ENCODE measurements at regions not wholly inside any gene's neighbourhood (a gene's known extent, or its start where the extent isn't known, plus 50 kb on each side); places are given as distances from the start of the nearest gene placed in this dataset.
A peak's percentile ranks its signal among the peaks of the same experiment; 100 is the strongest.
"Not testable (repeated sequence)": the region's sequence is repeated elsewhere in the genome, so short reads cannot be mapped to it uniquely, and the experiment has no call there.

DNA sequence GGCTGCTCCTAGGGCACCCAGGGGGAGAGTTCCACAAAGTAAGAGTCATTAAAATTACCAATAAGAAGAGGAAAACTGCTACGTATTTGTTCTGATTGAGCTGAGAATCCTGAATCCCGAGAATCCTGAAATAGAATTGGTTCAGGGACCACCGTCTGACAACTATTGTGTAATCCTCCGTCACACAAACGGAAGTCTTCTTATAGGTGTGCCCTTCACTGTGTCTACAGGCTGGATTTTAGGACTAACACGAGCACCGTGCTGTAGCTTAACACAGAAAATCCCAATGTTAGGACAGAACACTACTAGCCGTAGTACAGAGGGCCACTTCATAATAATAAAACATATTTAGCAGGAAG, 50.6 kb upstream of the RNF182 start:
- no peak for DNase-seq (ENCODE audit: low read depth, low spot score)

GRCh38 chr6:13873288-13874190, 51.2 kb upstream of the RNF182 start:
- DNase-seq (ENCODE audit: low read depth, low spot score), result peak; percentile 52

GRCh38 chr6:13872681-13873080, 52.1 kb upstream of the RNF182 start:
- no peak for DNase-seq (ENCODE audit: low read depth, low spot score)

- not testable (repeated sequence) for DNase-seq (ENCODE audit: low read depth, low spot score)
Measured at GRCh38 chr6:13872006-13872405, 52.7 kb upstream of the RNF182 start.

- no peak for DNase-seq (ENCODE audit: low read depth, low spot score)
Measured at GRCh38 chr6:13870214-13870830, 54.4 kb upstream of the RNF182 start.

GRCh38 chr6:13868236-13868635, 53.9 kb upstream of the MCUR1 start:
- no peak for DNase-seq (ENCODE audit: low read depth, low spot score)

DNA sequence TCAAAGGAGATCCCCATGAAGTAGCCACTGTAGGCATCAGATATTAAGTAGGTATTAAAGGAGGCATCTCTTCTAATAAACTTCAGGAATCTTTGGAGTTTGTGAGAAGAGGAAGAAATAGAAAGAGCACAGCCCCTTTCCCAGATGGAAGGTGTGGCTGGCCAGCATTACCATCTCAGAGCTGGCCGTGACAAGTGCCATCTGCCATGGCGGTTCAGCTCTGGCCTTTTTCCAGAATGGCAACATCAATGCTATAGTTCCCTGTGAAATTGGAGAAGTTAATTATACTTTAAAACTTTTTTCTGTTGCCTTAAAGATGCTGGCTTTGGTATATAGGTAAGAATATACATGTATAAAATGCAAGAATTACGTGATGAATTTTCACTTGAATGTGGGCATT, 51.9 kb upstream of the MCUR1 start:
- DNase-seq (ENCODE audit: low read depth, low spot score), result no peak

DNA sequence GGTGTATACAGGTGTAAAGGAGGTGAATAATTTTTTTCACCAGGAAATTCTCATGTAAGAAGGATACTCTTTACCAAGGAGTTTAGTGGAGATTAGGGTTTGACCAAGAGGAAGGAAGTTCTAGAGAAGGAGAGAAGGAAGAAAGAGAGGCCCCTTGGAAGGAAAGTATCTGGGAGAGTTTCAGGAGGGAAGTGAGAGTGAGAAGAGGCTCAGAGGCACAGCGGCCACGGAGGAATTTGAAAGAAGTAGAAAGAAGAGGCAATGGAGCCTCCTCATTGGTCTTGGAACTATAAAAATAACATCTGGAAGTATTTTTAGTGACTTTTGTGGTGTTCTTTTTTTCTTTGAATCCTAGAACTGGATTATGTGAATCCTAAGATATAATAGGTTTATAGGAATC, 50.8 kb upstream of the MCUR1 start:
- DNase-seq (ENCODE audit: low read depth, low spot score), result no peak

GRCh38 chr6:13864669-13865068, 50.3 kb upstream of the MCUR1 start:
- not testable (repeated sequence) for DNase-seq (ENCODE audit: low read depth, low spot score)
